Stimulated activated CD4-positive, alpha-beta T cell treated with anti-CD3 and anti-CD28 coated beads, Interleukin-1b, Interleukin-23, amount 100 ng/mL, for 24 hours (primary cell): ENCODE measurements at regions not wholly inside any gene's neighbourhood (a gene's known extent, or its start where the extent isn't known, plus 50 kb on each side); places are given as distances from the start of the nearest gene placed in this dataset.
"Not testable (repeated sequence)": the region's sequence is repeated elsewhere in the genome, so short reads cannot be mapped to it uniquely, and the experiment has no call there.

ENCODE experiments used
- DNase-seq, 4 experiments: peaks; one replicate each; pipeline ENCODE4 v3.0.0-alpha.2; 2020; ENCODE audit warnings: low read depth in 4 of 4, low spot score in 1 of 4

- no peak for DNase-seq
Observed at GRCh38 chr2:13968811-13969210, 663.7 kb upstream of the LRATD1 start.

- DNase-seq: no peak
Observed at GRCh38 chr2:13986119-13986720, 646.3 kb upstream of the LRATD1 start.

- no peak for DNase-seq
Observed at GRCh38 chr2:13996527-13996926, 636.0 kb upstream of the LRATD1 start.

- DNase-seq: no peak
Observed at GRCh38 chr2:14011190-14011589, 621.3 kb upstream of the LRATD1 start.

- DNase-seq: no peak
Observed at GRCh38 chr2:14015113-14015630, 617.3 kb upstream of the LRATD1 start.

- no peak for DNase-seq
Observed at GRCh38 chr2:14016289-14016955, 616.1 kb upstream of the LRATD1 start.

GRCh38 chr2:14018620-14019019 lies 613.9 kb upstream of the LRATD1 start:
- no peak for DNase-seq

- no peak for DNase-seq
Observed at GRCh38 chr2:14023558-14023957, 609.0 kb upstream of the LRATD1 start.

- DNase-seq: no peak
Observed at GRCh38 chr2:14039134-14039533, 593.4 kb upstream of the LRATD1 start.

- no peak for DNase-seq
Observed at GRCh38 chr2:14047491-14047890, 585.0 kb upstream of the LRATD1 start.

GRCh38 chr2:14051401-14051800 lies 581.1 kb upstream of the LRATD1 start:
- no peak for DNase-seq

- DNase-seq: no peak
Observed at GRCh38 chr2:14053105-14053504, 579.4 kb upstream of the LRATD1 start.

- no peak for DNase-seq
Observed at GRCh38 chr2:14064346-14064745, 568.2 kb upstream of the LRATD1 start.

GRCh38 chr2:14072338-14072737 lies 560.2 kb upstream of the LRATD1 start:
- DNase-seq: no peak

GRCh38 chr2:14074691-14075090 lies 557.8 kb upstream of the LRATD1 start:
- DNase-seq: no peak

- no peak for DNase-seq
Observed at GRCh38 chr2:14079576-14079975, 552.9 kb upstream of the LRATD1 start.

- no peak for DNase-seq
Observed at GRCh38 chr2:14081521-14081920, 551.0 kb upstream of the LRATD1 start.

- DNase-seq: no peak
Observed at GRCh38 chr2:14082640-14083039, 549.9 kb upstream of the LRATD1 start.

GRCh38 chr2:14094592-14094991 lies 537.9 kb upstream of the LRATD1 start:
- no peak for DNase-seq

GRCh38 chr2:14099101-14099500 lies 533.4 kb upstream of the LRATD1 start:
- DNase-seq: not testable (repeated sequence)

GRCh38 chr2:14114275-14114674 lies 518.2 kb upstream of the LRATD1 start:
- DNase-seq: no peak

- no peak for DNase-seq
Observed at GRCh38 chr2:14120376-14120775, 512.1 kb upstream of the LRATD1 start.
